PC-9 (cell line): ENCODE measurements at regions not wholly inside any gene's neighbourhood (a gene's known extent, or its start where the extent isn't known, plus 50 kb on each side); places are given as distances from the start of the nearest gene placed in this dataset.

Experiments
- EZH2 ChIP-seq: fragments of 200-600 bp; sonication (generic); IDR thresholded peaks from 2 replicates; pipeline ENCODE4 v1.8.0; 2017; ENCODE audit warnings: antibody characterized with exemption, low read depth
- TF ChIP-seq, protein P1 (sequence below): fragments of 200-600 bp; sonication (generic); conservative IDR thresholded peaks from 2 replicates; pipeline ENCODE4 v1.6.1; 2017; ENCODE audit warnings: mixed run types, antibody characterized with exemption, mild to moderate bottlenecking, moderate library complexity

DNA sequence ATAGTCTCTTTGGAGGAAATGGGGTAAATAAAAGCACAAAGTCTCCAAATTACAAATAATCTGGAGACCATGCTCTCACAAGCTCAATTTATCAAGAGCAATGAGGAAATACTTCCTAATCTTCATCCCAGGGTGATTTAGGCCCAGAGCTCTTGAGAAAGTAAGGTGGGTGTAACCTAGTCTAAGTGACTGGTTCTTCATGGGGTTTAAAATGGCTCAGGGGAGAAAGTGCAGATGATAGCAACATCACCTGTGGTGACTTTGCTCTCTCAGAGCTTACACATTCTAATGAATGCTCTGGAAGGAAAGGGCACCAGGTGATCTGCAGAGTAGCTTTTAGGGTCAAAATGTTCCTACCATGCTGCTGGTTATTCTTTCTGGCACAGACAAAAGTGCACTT is 118.4 kb upstream of the TP63 start:
- TF ChIP-seq, protein P1, sequence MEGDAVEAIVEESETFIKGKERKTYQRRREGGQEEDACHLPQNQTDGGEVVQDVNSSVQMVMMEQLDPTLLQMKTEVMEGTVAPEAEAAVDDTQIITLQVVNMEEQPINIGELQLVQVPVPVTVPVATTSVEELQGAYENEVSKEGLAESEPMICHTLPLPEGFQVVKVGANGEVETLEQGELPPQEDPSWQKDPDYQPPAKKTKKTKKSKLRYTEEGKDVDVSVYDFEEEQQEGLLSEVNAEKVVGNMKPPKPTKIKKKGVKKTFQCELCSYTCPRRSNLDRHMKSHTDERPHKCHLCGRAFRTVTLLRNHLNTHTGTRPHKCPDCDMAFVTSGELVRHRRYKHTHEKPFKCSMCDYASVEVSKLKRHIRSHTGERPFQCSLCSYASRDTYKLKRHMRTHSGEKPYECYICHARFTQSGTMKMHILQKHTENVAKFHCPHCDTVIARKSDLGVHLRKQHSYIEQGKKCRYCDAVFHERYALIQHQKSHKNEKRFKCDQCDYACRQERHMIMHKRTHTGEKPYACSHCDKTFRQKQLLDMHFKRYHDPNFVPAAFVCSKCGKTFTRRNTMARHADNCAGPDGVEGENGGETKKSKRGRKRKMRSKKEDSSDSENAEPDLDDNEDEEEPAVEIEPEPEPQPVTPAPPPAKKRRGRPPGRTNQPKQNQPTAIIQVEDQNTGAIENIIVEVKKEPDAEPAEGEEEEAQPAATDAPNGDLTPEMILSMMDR: no peak
- no peak for TF ChIP-seq EZH2
